ENCODE measurements at regions not wholly inside any gene's neighbourhood (a gene's known extent, or its start where the extent isn't known, plus 50 kb on each side); places are given as distances from the start of the nearest gene placed in this dataset.

- no peak for TF ChIP-seq FOXA3 (CRISPR knock-in tag; conservative IDR thresholded peaks at IDR 0.05 in 1 of 2, IDR thresholded peaks at IDR 0.05 in 1 of 2)
- no peak for TF ChIP-seq CTCF (IDR thresholded peaks at IDR 0.05 in 2 of 3, conservative IDR thresholded peaks at IDR 0.05 in 1 of 3; ENCODE audit: insufficient read depth in 2 of 3, low read depth in 1 of 3, low read length in 3 of 3)
- TF ChIP-seq MAFK (IDR thresholded peaks at IDR 0.05; ENCODE audit: low read length), result no peak
- TF ChIP-seq HMGN3 (IDR thresholded peaks at IDR 0.05; ENCODE audit: borderline replicate concordance, extremely low read depth, insufficient read length, low read depth, low read length), result no peak
Observed at GRCh38 chr12:82533341-82533740, 153.4 kb upstream of the TMTC2 start.

Measured in K562 (cell line).